K562 (cell line): ENCODE measurements at regions not wholly inside any gene's neighbourhood (a gene's known extent, or its start where the extent isn't known, plus 50 kb on each side); places are given as distances from the start of the nearest gene placed in this dataset.

Experiments
- ATAC-seq: fragments of 200-7000 bp; cut with Tn5 transposase; 3 replicates; pipeline ENCODE4 v1.9.1; 2020; ENCODE audit warnings: moderate library complexity
- BruUV-seq: library from RNA; stranded (reverse); fragments of 400-500 nt; replicated peaks from 2 replicates; lab custom pipeline; 2021; lab: Mats Ljungman, UMichigan
- CTCF ChIA-PET: fragments of 300-600 bp; formaldehyde crosslinking; extraction: SDS; loops from one replicate; lab custom pipeline; 2021; ENCODE audit warnings: low intra/inter-chr PET ratio; lab: Yijun Ruan, JAX
- POLR2A ChIA-PET: fragments of 300-600, 350-650 bp; sonication (Branson Sonifier 250); formaldehyde crosslinking; extraction: SDS; loops from one replicate; lab custom pipeline; 2021; ENCODE audit warnings: antibody characterized with exemption, inconsistent platforms; lab: Yijun Ruan, JAX
- DNase-seq, 4 experiments: peaks; one replicate each; pipeline versions ENCODE4 v3.0.0 to v3.0.0-alpha.2; 2011 to 2018; ENCODE audit warnings: low spot score in 3 of 4, mixed read lengths in 3 of 4; ENCODE audit errors: extremely low read depth in 1 of 4
- FAIRE-seq: peaks from 2 replicates; lab custom pipeline; 2011; peaks lifted over from hg19 to GRCh38; lab: Jason Lieb, UNC
- H2AFZ ChIP-seq: 2 replicates; pipeline ENCODE4 v1.6.0; 2011; ENCODE audit warnings: low read depth, low read length, control low read depth, inconsistent platforms
- H3K27ac ChIP-seq: fragments of 200-600 bp; 3 replicates; pipeline ENCODE4 v1.8.0; 2011; ENCODE audit warnings: low read depth, mild to moderate bottlenecking, control low read depth, inconsistent platforms, low read length, moderate library complexity, mixed read lengths; ENCODE audit errors: extremely low read depth
- H3K27me3 ChIP-seq, 2 experiments: fragments of 300-600 bp in 1 of 2; 2 replicates in 1 of 2; 3 replicates in 1 of 2; pipeline versions ENCODE4 v1.6.0 to v1.8.0; 2011; ENCODE audit warnings: inconsistent platforms in 2 of 2, low read length in 2 of 2, mild to moderate bottlenecking in 1 of 2, mixed read lengths in 1 of 2, moderate library complexity in 1 of 2; ENCODE audit not compliant: control insufficient read depth in 2 of 2, insufficient read depth in 2 of 2
- H3K36me3 ChIP-seq: fragments of 300-600 bp; 3 replicates; pipeline ENCODE4 v1.8.0; 2011; ENCODE audit warnings: mild to moderate bottlenecking, low read length, inconsistent platforms; ENCODE audit not compliant: control insufficient read depth, insufficient read depth
- H3K4me1 ChIP-seq, 2 experiments: fragments of 200-600 bp in 1 of 2; replicated peaks in 1 of 2; 2 replicates in 1 of 2; 3 replicates in 1 of 2; pipeline versions ENCODE4 v1.5.1 to v1.8.0; 2011; ENCODE audit warnings: inconsistent platforms in 2 of 2, low read length in 2 of 2, mild to moderate bottlenecking in 1 of 2, mixed read lengths in 1 of 2, moderate library complexity in 1 of 2; ENCODE audit not compliant: control insufficient read depth in 2 of 2, insufficient read depth in 2 of 2
- H3K4me2 ChIP-seq: 2 replicates; pipeline ENCODE4 v1.6.1; 2011; ENCODE audit warnings: low read length, control low read depth, inconsistent platforms, mixed read lengths; ENCODE audit not compliant: insufficient read depth
- H3K4me3 ChIP-seq: fragments of 200-600 bp; sonication (generic), shearing (Covaris generic); 2 replicates; pipeline ENCODE4 v1.5.1; 2016; ENCODE audit warnings: control low read depth, inconsistent platforms
- H3K79me2 ChIP-seq: fragments of 200-600 bp; 3 replicates; pipeline ENCODE4 v1.8.0; 2011; ENCODE audit warnings: low read length, inconsistent platforms; ENCODE audit not compliant: control insufficient read depth, insufficient read depth
- H3K9ac ChIP-seq, 2 experiments: 2 replicates each; pipeline versions ENCODE4 v1.6.0 to v1.6.1; 2011; ENCODE audit warnings: low read depth in 2 of 2, low read length in 2 of 2, control low read depth in 1 of 2, inconsistent platforms in 1 of 2, mild to moderate bottlenecking in 1 of 2, mixed read lengths in 1 of 2; ENCODE audit not compliant: insufficient read depth in 1 of 2
- H3K9me1 ChIP-seq: one replicate; pipeline ENCODE4 v1.6.0; 2011; ENCODE audit warnings: inconsistent platforms, mild to moderate bottlenecking, low read length, moderate library complexity; ENCODE audit not compliant: control insufficient read depth, insufficient read depth
- H3K9me3 ChIP-seq: replicated peaks from 2 replicates; pipeline ENCODE4 v1.5.1; 2011; ENCODE audit warnings: low read depth, low read length, inconsistent platforms; ENCODE audit not compliant: control insufficient read depth, insufficient read depth
- H4K20me1 ChIP-seq: replicated peaks from 2 replicates; pipeline ENCODE4 v1.6.1; 2011; ENCODE audit warnings: low read length, inconsistent platforms, mixed read lengths; ENCODE audit not compliant: control insufficient read depth, insufficient read depth
- GTF2E2 ChIP-seq: fragments of 200-800 bp; sonication (Bioruptor generic); IDR thresholded peaks from 2 replicates; pipeline ENCODE4 v1.6.1; 2016; ENCODE audit warnings: missing genetic modification characterization, missing compliant biosample characterization
- NCOA2 ChIP-seq, 2 experiments: fragments of 450-650 bp; IDR thresholded peaks; 2 replicates each; pipeline ENCODE4 v1.6.1; 2018; ENCODE audit warnings: mild to moderate bottlenecking in 2 of 2, moderate library complexity in 1 of 2; ENCODE audit not compliant: partially characterized antibody in 2 of 2
- POLR2AphosphoS5 ChIP-seq: IDR thresholded peaks from 2 replicates; pipeline ENCODE4 v1.6.1; 2011; ENCODE audit warnings: mild to moderate bottlenecking, low read depth, low read length, moderate library complexity; ENCODE audit not compliant: control insufficient read depth, insufficient read depth
- ZNF23 ChIP-seq: fragments of 250-450 bp; sonication (Bioruptor Pico); IDR thresholded peaks from 2 replicates; pipeline ENCODE4 v1.4.0; 2020; ENCODE audit warnings: mild to moderate bottlenecking
- whole genome bisulfite sequencing: fragments of 100-300 bp; shearing (Covaris generic); methylation state at CpG from one replicate; pipeline ENCODE4 v1.1.6; 2016; ENCODE audit warnings: low coverage, mixed read lengths; ENCODE audit not compliant: insufficient coverage; ENCODE audit errors: missing lambda C conversion rate; 5-methylcytosine and 5-hydroxymethylcytosine counted together
- in situ Hi-C: fragments of 300-500 bp; cut with MboI; formaldehyde crosslinking; loops from 4 replicates; pipeline ENCODE4 v1.15.0; 2018; ENCODE audit warnings: inconsistent platforms, mixed read lengths
- intact Hi-C: fragments of 100-400 bp; cut with micrococcal nuclease; formaldehyde crosslinking; loops from 2 replicates; pipeline ENCODE4 v1.14.2; 2022
- TF ChIP-seq, protein P1 (sequence below): IDR thresholded peaks from 2 replicates; pipeline ENCODE4 v1.6.1; 2012; ENCODE audit warnings: low read depth, low read length, improper control_type of control experiment, borderline replicate concordance
- TF ChIP-seq, protein P2 (sequence below), 3 experiments: IDR thresholded peaks in 2 of 3; conservative IDR thresholded peaks in 1 of 3; 2 replicates each; pipeline ENCODE4 v1.5.1; 2011 to 2012; ENCODE audit warnings: low read length in 3 of 3, mild to moderate bottlenecking in 3 of 3, control low read depth in 2 of 3, improper control_type of control experiment in 1 of 3, inconsistent platforms in 1 of 3, low read depth in 1 of 3, mixed read lengths in 1 of 3, moderate library complexity in 1 of 3; ENCODE audit not compliant: insufficient read depth in 2 of 3

DNA sequence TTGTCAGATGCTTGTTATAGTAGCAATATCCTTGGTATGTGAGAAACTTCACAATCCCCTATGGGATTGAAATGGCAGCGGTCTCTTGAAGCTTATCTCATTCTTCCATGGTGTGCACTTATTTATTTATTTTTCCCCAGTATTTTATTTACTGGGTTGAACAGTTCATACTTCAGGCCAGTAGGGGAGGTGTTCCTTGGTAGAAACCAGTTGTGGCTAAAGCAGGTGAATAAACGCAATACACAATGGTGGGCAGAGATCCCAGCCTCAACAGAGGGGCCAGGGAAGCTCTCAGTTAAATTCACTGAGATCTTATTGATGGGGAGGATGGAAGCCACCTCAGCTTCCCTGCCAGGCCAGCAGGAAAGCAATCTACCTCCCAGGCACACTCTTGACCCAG lies 93.7 kb upstream of the SRD5A2 start:
- FAIRE-seq (no peak), ATAC-seq (peak; percentile 65; the same call in 2 of the 3 replicates), DNase-seq (no peak)
- intact Hi-C loops, result no loop called here
- H3K27ac ChIP-seq, result no peak overlapping the region
- no peaks in the 10 kb centered on the region for H3K9me3 ChIP-seq
- H3K4me3 ChIP-seq, result no peak overlapping the region
- no peak overlapping the region for H2AFZ ChIP-seq
- in situ Hi-C loops, result no loop called here
- TF ChIP-seq ZNF23 (CRISPR knock-in tag) (no peak), GTF2E2 (tag) (no peak), NCOA2 (IDR thresholded peaks at IDR 0.05; ENCODE audit: partially characterized antibody in 2 of 2) (no peak), POLR2AphosphoS5 (no peak)
- TF ChIP-seq, protein P1, sequence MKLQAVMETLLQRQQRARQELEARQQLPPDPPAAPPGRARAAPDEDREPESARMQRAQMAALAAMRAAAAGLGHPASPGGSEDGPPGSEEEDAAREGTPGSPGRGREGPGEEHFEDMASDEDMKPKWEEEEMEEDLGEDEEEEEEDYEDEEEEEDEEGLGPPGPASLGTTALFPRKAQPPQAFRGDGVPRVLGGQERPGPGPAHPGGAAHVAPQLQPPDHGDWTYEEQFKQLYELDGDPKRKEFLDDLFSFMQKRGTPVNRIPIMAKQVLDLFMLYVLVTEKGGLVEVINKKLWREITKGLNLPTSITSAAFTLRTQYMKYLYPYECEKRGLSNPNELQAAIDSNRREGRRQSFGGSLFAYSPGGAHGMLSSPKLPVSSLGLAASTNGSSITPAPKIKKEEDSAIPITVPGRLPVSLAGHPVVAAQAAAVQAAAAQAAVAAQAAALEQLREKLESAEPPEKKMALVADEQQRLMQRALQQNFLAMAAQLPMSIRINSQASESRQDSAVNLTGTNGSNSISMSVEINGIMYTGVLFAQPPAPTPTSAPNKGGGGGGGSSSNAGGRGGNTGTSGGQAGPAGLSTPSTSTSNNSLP, result no peak
- TF ChIP-seq, protein P2, sequence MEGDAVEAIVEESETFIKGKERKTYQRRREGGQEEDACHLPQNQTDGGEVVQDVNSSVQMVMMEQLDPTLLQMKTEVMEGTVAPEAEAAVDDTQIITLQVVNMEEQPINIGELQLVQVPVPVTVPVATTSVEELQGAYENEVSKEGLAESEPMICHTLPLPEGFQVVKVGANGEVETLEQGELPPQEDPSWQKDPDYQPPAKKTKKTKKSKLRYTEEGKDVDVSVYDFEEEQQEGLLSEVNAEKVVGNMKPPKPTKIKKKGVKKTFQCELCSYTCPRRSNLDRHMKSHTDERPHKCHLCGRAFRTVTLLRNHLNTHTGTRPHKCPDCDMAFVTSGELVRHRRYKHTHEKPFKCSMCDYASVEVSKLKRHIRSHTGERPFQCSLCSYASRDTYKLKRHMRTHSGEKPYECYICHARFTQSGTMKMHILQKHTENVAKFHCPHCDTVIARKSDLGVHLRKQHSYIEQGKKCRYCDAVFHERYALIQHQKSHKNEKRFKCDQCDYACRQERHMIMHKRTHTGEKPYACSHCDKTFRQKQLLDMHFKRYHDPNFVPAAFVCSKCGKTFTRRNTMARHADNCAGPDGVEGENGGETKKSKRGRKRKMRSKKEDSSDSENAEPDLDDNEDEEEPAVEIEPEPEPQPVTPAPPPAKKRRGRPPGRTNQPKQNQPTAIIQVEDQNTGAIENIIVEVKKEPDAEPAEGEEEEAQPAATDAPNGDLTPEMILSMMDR (IDR thresholded peaks at IDR 0.05 in 2 of 3, conservative IDR thresholded peaks at IDR 0.05 in 1 of 3; ENCODE audit: insufficient read depth in 2 of 3, low read depth in 1 of 3, low read length in 3 of 3), result 0 out of 6 replicates have a peak, but pooled peaks of 1 of the 3 experiments have one; percentile 3
- no peak overlapping the region for H3K4me2 ChIP-seq
- POLR2A ChIA-PET, result no interaction called here
- no peaks in the 10 kb centered on the region for H3K79me2 ChIP-seq
- H3K9ac ChIP-seq, result no peak overlapping the region
- BruUV-seq, result no TSS peak
- no peaks in the 10 kb centered on the region for H3K36me3 ChIP-seq
- no peaks in the 10 kb centered on the region for H4K20me1 ChIP-seq
- CTCF ChIA-PET, result no interaction called here
- no peaks in the 10 kb centered on the region for H3K4me1 ChIP-seq
- WGBS, result 0% methylated on average over 2 of the region's 2 CpGs
- no peaks in the 10 kb centered on the region for H3K27me3 ChIP-seq
- no peaks in the 10 kb centered on the region for H3K9me1 ChIP-seq
